ENCODE measurements at regions not wholly inside any gene's neighbourhood (a gene's known extent, or its start where the extent isn't known, plus 50 kb on each side); places are given as distances from the start of the nearest gene placed in this dataset.

- TF ChIP-seq, protein P1, sequence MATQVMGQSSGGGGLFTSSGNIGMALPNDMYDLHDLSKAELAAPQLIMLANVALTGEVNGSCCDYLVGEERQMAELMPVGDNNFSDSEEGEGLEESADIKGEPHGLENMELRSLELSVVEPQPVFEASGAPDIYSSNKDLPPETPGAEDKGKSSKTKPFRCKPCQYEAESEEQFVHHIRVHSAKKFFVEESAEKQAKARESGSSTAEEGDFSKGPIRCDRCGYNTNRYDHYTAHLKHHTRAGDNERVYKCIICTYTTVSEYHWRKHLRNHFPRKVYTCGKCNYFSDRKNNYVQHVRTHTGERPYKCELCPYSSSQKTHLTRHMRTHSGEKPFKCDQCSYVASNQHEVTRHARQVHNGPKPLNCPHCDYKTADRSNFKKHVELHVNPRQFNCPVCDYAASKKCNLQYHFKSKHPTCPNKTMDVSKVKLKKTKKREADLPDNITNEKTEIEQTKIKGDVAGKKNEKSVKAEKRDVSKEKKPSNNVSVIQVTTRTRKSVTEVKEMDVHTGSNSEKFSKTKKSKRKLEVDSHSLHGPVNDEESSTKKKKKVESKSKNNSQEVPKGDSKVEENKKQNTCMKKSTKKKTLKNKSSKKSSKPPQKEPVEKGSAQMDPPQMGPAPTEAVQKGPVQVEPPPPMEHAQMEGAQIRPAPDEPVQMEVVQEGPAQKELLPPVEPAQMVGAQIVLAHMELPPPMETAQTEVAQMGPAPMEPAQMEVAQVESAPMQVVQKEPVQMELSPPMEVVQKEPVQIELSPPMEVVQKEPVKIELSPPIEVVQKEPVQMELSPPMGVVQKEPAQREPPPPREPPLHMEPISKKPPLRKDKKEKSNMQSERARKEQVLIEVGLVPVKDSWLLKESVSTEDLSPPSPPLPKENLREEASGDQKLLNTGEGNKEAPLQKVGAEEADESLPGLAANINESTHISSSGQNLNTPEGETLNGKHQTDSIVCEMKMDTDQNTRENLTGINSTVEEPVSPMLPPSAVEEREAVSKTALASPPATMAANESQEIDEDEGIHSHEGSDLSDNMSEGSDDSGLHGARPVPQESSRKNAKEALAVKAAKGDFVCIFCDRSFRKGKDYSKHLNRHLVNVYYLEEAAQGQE (IDR thresholded peaks at IDR 0.05; ENCODE audit: low read depth), result no peak
- TF ChIP-seq, protein P2, sequence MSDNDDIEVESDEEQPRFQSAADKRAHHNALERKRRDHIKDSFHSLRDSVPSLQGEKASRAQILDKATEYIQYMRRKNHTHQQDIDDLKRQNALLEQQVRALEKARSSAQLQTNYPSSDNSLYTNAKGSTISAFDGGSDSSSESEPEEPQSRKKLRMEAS (IDR thresholded peaks at IDR 0.05), result no peak
- TF ChIP-seq TCF12 (IDR thresholded peaks at IDR 0.05; ENCODE audit: low read depth), result no peak
- TF ChIP-seq EP300 (IDR thresholded peaks at IDR 0.05; ENCODE audit: borderline replicate concordance), result no peak
- no peak for TF ChIP-seq RAD21 (IDR thresholded peaks at IDR 0.05; ENCODE audit: low read depth)
- no peak for TF ChIP-seq CREB1 (IDR thresholded peaks at IDR 0.05; ENCODE audit: low read depth)
- no peak for TF ChIP-seq CEBPB (IDR thresholded peaks at IDR 0.05)
- no peak for TF ChIP-seq FOXM1 (IDR thresholded peaks at IDR 0.05; ENCODE audit: borderline replicate concordance, low read depth)
- TF ChIP-seq, protein P3, sequence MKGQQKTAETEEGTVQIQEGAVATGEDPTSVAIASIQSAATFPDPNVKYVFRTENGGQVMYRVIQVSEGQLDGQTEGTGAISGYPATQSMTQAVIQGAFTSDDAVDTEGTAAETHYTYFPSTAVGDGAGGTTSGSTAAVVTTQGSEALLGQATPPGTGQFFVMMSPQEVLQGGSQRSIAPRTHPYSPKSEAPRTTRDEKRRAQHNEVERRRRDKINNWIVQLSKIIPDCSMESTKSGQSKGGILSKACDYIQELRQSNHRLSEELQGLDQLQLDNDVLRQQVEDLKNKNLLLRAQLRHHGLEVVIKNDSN (IDR thresholded peaks at IDR 0.05), result no peak
- TF ChIP-seq TAF1 (IDR thresholded peaks at IDR 0.05; ENCODE audit: low read depth), result no peak
- no peak for TF ChIP-seq EGR1 (IDR thresholded peaks at IDR 0.05)
- TF ChIP-seq YY1 (IDR thresholded peaks at IDR 0.05; ENCODE audit: low read depth), result no peak
- TF ChIP-seq ZBTB7A (IDR thresholded peaks at IDR 0.05; ENCODE audit: low read depth), result no peak
- TF ChIP-seq TEAD4 (IDR thresholded peaks at IDR 0.05), result no peak
- no peak for TF ChIP-seq NFIC (IDR thresholded peaks at IDR 0.05)
Observed at GRCh38 chr7:159218170-159218569, 73.5 kb upstream of the VIPR2 start.

DNA sequence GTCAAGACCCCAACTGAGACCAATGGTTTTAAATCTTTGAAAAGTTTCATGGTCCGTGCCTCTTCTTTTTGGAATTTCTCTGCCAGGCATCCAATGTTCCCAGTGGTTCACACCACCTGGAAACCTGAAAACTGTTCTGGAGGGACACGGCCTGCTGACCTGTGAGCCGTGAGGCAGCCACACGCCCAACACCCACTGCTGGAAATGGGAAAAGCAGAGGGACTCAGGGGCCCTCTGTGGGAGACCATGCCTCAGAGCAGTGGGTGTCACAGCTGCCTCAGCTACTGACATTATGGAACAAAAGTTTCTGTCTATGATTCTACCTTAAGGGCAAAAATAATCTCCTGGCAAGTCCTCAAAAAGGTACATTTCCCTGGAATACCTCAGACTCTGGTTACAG is 70.4 kb upstream of the VIPR2 start:
- TF ChIP-seq, protein P2 (IDR thresholded peaks at IDR 0.05), result no peak
- TF ChIP-seq FOXM1 (IDR thresholded peaks at IDR 0.05; ENCODE audit: borderline replicate concordance, low read depth) (no peak), TEAD4 (IDR thresholded peaks at IDR 0.05) (no peak), EP300 (IDR thresholded peaks at IDR 0.05; ENCODE audit: borderline replicate concordance) (no peak), ZBTB7A (IDR thresholded peaks at IDR 0.05; ENCODE audit: low read depth) (no peak), YY1 (IDR thresholded peaks at IDR 0.05; ENCODE audit: low read depth) (no peak), TCF12 (IDR thresholded peaks at IDR 0.05; ENCODE audit: low read depth) (no peak), EGR1 (IDR thresholded peaks at IDR 0.05) (no peak)
- TF ChIP-seq, protein P1 (IDR thresholded peaks at IDR 0.05; ENCODE audit: low read depth), result no peak

GRCh38 chr7:159213253-159213652 is 68.6 kb upstream of the VIPR2 start:
- TF ChIP-seq ZBTB7A (IDR thresholded peaks at IDR 0.05; ENCODE audit: low read depth) (no peak), EP300 (IDR thresholded peaks at IDR 0.05; ENCODE audit: borderline replicate concordance) (no peak), TCF12 (IDR thresholded peaks at IDR 0.05; ENCODE audit: low read depth) (no peak), EGR1 (IDR thresholded peaks at IDR 0.05) (no peak), CEBPB (IDR thresholded peaks at IDR 0.05) (no peak), FOXM1 (IDR thresholded peaks at IDR 0.05; ENCODE audit: borderline replicate concordance, low read depth) (no peak), NFIC (IDR thresholded peaks at IDR 0.05) (no peak), RAD21 (IDR thresholded peaks at IDR 0.05; ENCODE audit: low read depth) (no peak), YY1 (IDR thresholded peaks at IDR 0.05; ENCODE audit: low read depth) (no peak), CREB1 (IDR thresholded peaks at IDR 0.05; ENCODE audit: low read depth) (no peak), TAF1 (IDR thresholded peaks at IDR 0.05; ENCODE audit: low read depth) (no peak), TEAD4 (IDR thresholded peaks at IDR 0.05) (no peak)
- TF ChIP-seq, protein P1 (IDR thresholded peaks at IDR 0.05; ENCODE audit: low read depth), result no peak
- TF ChIP-seq, protein P3 (IDR thresholded peaks at IDR 0.05), result no peak
- TF ChIP-seq, protein P2 (IDR thresholded peaks at IDR 0.05), result no peak

- TF ChIP-seq, protein P2 (IDR thresholded peaks at IDR 0.05), result no peak
Observed at GRCh38 chr7:159212226-159212625, 67.6 kb upstream of the VIPR2 start.

Data from Ishikawa (cell line).